Spleen (tissue), 11 donors: ENCODE measurements at regions not wholly inside any gene's neighbourhood (a gene's known extent, or its start where the extent isn't known, plus 50 kb on each side); places are given as distances from the start of the nearest gene placed in this dataset.
"Not testable (repeated sequence)": the region's sequence is repeated elsewhere in the genome, so short reads cannot be mapped to it uniquely, and the experiment has no call there.

Experiments used
- DNase-seq: peaks from one replicate; pipeline ENCODE4 v3.0.0-alpha.2; 2020
- H3K27ac ChIP-seq, 8 donors: fragments of 200-600 bp; sonication (generic) in 7 of 8; 1 replicate in 4 of 8; 2 replicates in 4 of 8; pipeline versions ENCODE4 v1.5.0 to v1.8.0; 2016 to 2021; ENCODE audit warnings: inconsistent platforms in 4 of 8, mild to moderate bottlenecking in 4 of 8, moderate library complexity in 1 of 8
- H3K27me3 ChIP-seq, 7 donors: fragments of 200-600 bp; sonication (generic) in 6 of 7; replicated peaks in 1 of 7; 1 replicate in 4 of 7; 2 replicates in 3 of 7; pipeline versions ENCODE4 v1.5.0 to v1.8.0; 2016 to 2021; ENCODE audit warnings: inconsistent platforms in 3 of 7, mild to moderate bottlenecking in 1 of 7
- H3K36me3 ChIP-seq, 6 donors: fragments of 200-600 bp; sonication (generic) in 5 of 6; 1 replicate in 4 of 6; 2 replicates in 2 of 6; pipeline versions ENCODE4 v1.5.0 to v1.8.0; 2016 to 2021; ENCODE audit warnings: inconsistent platforms in 2 of 6
- H3K4me1 ChIP-seq, 6 donors: fragments of 200-600 bp; sonication (generic) in 5 of 6; 1 replicate in 3 of 6; 2 replicates in 3 of 6; pipeline versions ENCODE4 v1.5.0 to v1.8.0; 2016 to 2021; ENCODE audit warnings: inconsistent platforms in 3 of 6
- H3K4me3 ChIP-seq, 8 donors: fragments of 200-600 bp; sonication (generic) in 7 of 8; 1 replicate in 4 of 8; 2 replicates in 4 of 8; pipeline versions ENCODE4 v1.5.0 to v1.8.0; 2016 to 2021; ENCODE audit warnings: inconsistent platforms in 4 of 8, mild to moderate bottlenecking in 4 of 8, moderate library complexity in 2 of 8
- H3K9me3 ChIP-seq, 8 donors: fragments of 200-600 bp; sonication (generic) in 7 of 8; 1 replicate in 4 of 8; 2 replicates in 4 of 8; pipeline versions ENCODE4 v1.5.0 to v1.8.0; 2016 to 2021; ENCODE audit warnings: inconsistent platforms in 4 of 8
- CTCF ChIP-seq, 11 experiments: fragments of 200-600 bp in 7 of 11; fragments of 450-650 bp in 4 of 11; sonication (generic) in 4 of 11; IDR thresholded peaks in 8 of 11; conservative IDR thresholded peaks in 3 of 11; 1 replicate in 7 of 11; 2 replicates in 4 of 11; pipeline versions ENCODE4 v1.4.0 to v1.8.0; 2016 to 2021; ENCODE audit warnings: antibody characterized with exemption in 11 of 11, inconsistent platforms in 4 of 11, mild to moderate bottlenecking in 1 of 11
- POLR2A ChIP-seq, 3 donors: fragments of 450-650 bp; IDR thresholded peaks; one replicate each; pipeline ENCODE4 v1.5.1; 2017; ENCODE audit warnings: antibody characterized with exemption in 3 of 3, mild to moderate bottlenecking in 1 of 3
- POLR2AphosphoS5 ChIP-seq, 3 donors: sonication (generic); formaldehyde crosslinking; IDR thresholded peaks; one replicate each; pipeline ENCODE4 v1.5.1; 2017; ENCODE audit warnings: antibody characterized with exemption in 3 of 3
- WGBS, 5 donors: extraction: QIAGEN DNeasy Blood & Tissue Kit in 3 of 5; methylation state at CpG; one replicate each; pipeline versions ENCODE4 v1.1.5 to v1.1.7; 2013 to 2018; 5-methylcytosine and 5-hydroxymethylcytosine counted together
- intact Hi-C: fragments of 100-400 bp; cut with DNase I; formaldehyde crosslinking; loops from one replicate; pipeline ENCODE4 v1.15.0; 2023; ENCODE audit warnings: low total_unique reads
- donor health status: healthy with polysubstance abuse.
- donor health status: DM: no; HTN: no; CAD: no; lungs with moderate emphysema.
- donor health status: DM: no; HTN: no; CAD: no.
- donor health status: Bipolar disorder and iron deficiency.
- donor health status: healthy.
- donor health status: DM: no; HTN: no; CAD: no.
- donor health status: DM: yes; HTN: yes; CAD: no.

- TF ChIP-seq POLR2A (IDR thresholded peaks at IDR 0.05) (no peak), CTCF (IDR thresholded peaks at IDR 0.05 in 8 of 11, conservative IDR thresholded peaks at IDR 0.05 in 3 of 11) (no peak), POLR2AphosphoS5 (IDR thresholded peaks at IDR 0.05) (no peak)
- WGBS, 5 donors: 90 to 100% (median 95%) methylated on average over 2 of the region's 2 CpGs
- Histone ChIP-seq H3K9me3 (no peaks in the 10 kb centered on the region), H3K27me3 (no peaks in the 10 kb centered on the region), H3K4me1 (peaks cover 0 to 9% (median 0%) of the 10 kb centered on the region in 6 donors), H3K4me3 (no peak overlapping the region), H3K36me3 (no peaks in the 10 kb centered on the region), H3K27ac (no peak overlapping the region)
- intact Hi-C loops: no loop called here
- DNase-seq: no peak
These were observed 121.3 kb upstream of the SALL4 start for GRCh38 chr20:51923633-51924032.

GRCh38 chr20:51922812-51923211 lies 120.5 kb upstream of the SALL4 start:
- H3K4me3 ChIP-seq, DNase-seq, intact Hi-C loops, H3K9me3 ChIP-seq, H3K27ac ChIP-seq, H3K27me3 ChIP-seq, H3K36me3 ChIP-seq, H3K4me1 ChIP-seq: not testable (repeated sequence)
- 92 to 98% (median 94%) methylated on average over 12 of the region's 12 CpGs for WGBS, 5 donors

- H3K4me1 ChIP-seq: no peaks in the 10 kb centered on the region
- no peak overlapping the region for H3K27ac ChIP-seq
- no peaks in the 10 kb centered on the region for H3K9me3 ChIP-seq
- TF ChIP-seq POLR2AphosphoS5 (IDR thresholded peaks at IDR 0.05) (no peak), CTCF (IDR thresholded peaks at IDR 0.05 in 8 of 11, conservative IDR thresholded peaks at IDR 0.05 in 3 of 11) (no peak), POLR2A (IDR thresholded peaks at IDR 0.05) (no peak)
- WGBS, 5 donors: 80 to 90% (median 87%) methylated on average over 7 of the region's 7 CpGs
- intact Hi-C loops: no loop called here
- H3K27me3 ChIP-seq: no peaks in the 10 kb centered on the region
- no peak overlapping the region for H3K4me3 ChIP-seq
- H3K36me3 ChIP-seq: no peaks in the 10 kb centered on the region
- DNase-seq: no peak
These were observed 116.2 kb upstream of the SALL4 start for GRCh38 chr20:51918561-51918960.

- intact Hi-C loops: no loop called here
- WGBS, 5 donors: 66 to 80% (median 74%) methylated on average over 4 of the region's 4 CpGs
- DNase-seq: no peak
- Histone ChIP-seq H3K27me3 (no peaks in the 10 kb centered on the region), H3K4me3 (no peak overlapping the region), H3K9me3 (no peaks in the 10 kb centered on the region), H3K27ac (no peak overlapping the region), H3K4me1 (no peaks in the 10 kb centered on the region), H3K36me3 (no peaks in the 10 kb centered on the region)
- TF ChIP-seq CTCF (IDR thresholded peaks at IDR 0.05 in 8 of 11, conservative IDR thresholded peaks at IDR 0.05 in 3 of 11) (no peak), POLR2AphosphoS5 (IDR thresholded peaks at IDR 0.05) (no peak), POLR2A (IDR thresholded peaks at IDR 0.05) (no peak)
These were observed 115.7 kb upstream of the SALL4 start for GRCh38 chr20:51917886-51918535.

- WGBS, 5 donors: 87 to 98% (median 93%) methylated on average over 4 of the region's 4 CpGs
- no peaks in the 10 kb centered on the region for H3K27me3 ChIP-seq
- intact Hi-C loops: no loop called here
- no peak for DNase-seq
- TF ChIP-seq CTCF (IDR thresholded peaks at IDR 0.05 in 8 of 11, conservative IDR thresholded peaks at IDR 0.05 in 3 of 11): no peak
- TF ChIP-seq POLR2AphosphoS5 (IDR thresholded peaks at IDR 0.05): no peak
- no peak for TF ChIP-seq POLR2A (IDR thresholded peaks at IDR 0.05)
- no peak overlapping the region for H3K4me3 ChIP-seq
- H3K27ac ChIP-seq: no peak overlapping the region
- no peaks in the 10 kb centered on the region for H3K4me1 ChIP-seq
- no peaks in the 10 kb centered on the region for H3K9me3 ChIP-seq
- no peaks in the 10 kb centered on the region for H3K36me3 ChIP-seq
These were observed 113.9 kb upstream of the SALL4 start for GRCh38 chr20:51916244-51916643.
